ENCODE measurements at regions not wholly inside any gene's neighbourhood (a gene's known extent, or its start where the extent isn't known, plus 50 kb on each side); places are given as distances from the start of the nearest gene placed in this dataset.

DNA sequence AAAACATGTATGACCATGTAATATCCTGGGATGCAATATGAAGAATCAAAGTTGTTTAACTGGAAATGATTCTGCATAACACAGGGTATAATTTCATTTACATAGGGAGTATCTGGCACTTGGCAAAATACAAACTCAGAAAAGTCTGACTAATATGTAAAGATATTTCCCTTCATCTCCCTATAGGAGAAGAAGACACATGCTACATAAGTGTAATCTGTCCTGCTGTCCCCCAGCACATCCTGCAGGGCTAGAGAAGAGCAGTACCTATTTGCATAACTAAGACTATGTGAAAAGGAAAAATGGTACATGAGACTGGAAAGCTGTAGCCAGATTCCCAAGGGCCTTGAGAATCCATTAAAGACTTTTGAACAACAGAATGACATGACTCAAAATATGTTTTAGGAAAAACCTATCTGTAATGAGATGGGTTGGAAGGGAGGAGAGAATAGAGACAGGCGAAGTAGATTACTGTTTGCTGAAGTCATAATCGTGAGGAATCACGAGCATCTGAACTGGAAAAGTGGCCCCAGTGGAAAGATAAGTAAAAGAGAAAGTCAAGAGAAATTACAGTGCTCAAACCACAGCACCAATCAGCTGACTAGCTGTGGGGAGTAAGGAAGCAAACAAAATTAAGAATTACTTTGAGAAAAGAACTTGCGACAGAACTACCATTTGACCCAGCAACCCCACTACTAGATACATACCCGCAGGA, 155.1 kb upstream of the HMGA2 start:
- TF ChIP-seq, protein P1, sequence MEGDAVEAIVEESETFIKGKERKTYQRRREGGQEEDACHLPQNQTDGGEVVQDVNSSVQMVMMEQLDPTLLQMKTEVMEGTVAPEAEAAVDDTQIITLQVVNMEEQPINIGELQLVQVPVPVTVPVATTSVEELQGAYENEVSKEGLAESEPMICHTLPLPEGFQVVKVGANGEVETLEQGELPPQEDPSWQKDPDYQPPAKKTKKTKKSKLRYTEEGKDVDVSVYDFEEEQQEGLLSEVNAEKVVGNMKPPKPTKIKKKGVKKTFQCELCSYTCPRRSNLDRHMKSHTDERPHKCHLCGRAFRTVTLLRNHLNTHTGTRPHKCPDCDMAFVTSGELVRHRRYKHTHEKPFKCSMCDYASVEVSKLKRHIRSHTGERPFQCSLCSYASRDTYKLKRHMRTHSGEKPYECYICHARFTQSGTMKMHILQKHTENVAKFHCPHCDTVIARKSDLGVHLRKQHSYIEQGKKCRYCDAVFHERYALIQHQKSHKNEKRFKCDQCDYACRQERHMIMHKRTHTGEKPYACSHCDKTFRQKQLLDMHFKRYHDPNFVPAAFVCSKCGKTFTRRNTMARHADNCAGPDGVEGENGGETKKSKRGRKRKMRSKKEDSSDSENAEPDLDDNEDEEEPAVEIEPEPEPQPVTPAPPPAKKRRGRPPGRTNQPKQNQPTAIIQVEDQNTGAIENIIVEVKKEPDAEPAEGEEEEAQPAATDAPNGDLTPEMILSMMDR (conservative IDR thresholded peaks at IDR 0.05; ENCODE audit: low read depth, low read length), result no peak
- no peak for TF ChIP-seq EZH2phosphoT487 (IDR thresholded peaks at IDR 0.05; ENCODE audit: borderline replicate concordance, low read length)
